OCI-LY7 (cell line): ENCODE measurements at regions not wholly inside any gene's neighbourhood (a gene's known extent, or its start where the extent isn't known, plus 50 kb on each side); places are given as distances from the start of the nearest gene placed in this dataset.

Experiments used
- BruUV-seq: library from RNA; stranded (reverse); fragments of 400-500 nt; replicated peaks from 2 replicates; lab custom pipeline; 2021; lab: Mats Ljungman, UMichigan
- CTCF ChIA-PET: fragments of 300-600 bp; sonication (Branson Sonifier 250); formaldehyde crosslinking; loops from one replicate; lab custom pipeline; 2022; ENCODE audit warnings: antibody characterized with exemption; ENCODE audit not compliant: unreplicated experiment; lab: Charles Lee
- POLR2A ChIA-PET: fragments of 300-600 bp; sonication (Branson Sonifier 250); formaldehyde crosslinking; loops from one replicate; lab custom pipeline; 2022; ENCODE audit warnings: antibody characterized with exemption; lab: Charles Lee
- DNase-seq: peaks from one replicate; pipeline ENCODE4 v3.0.0-alpha.2; 2015; ENCODE audit warnings: low spot score
- H2AFZ ChIP-seq: fragments of 200-600 bp; sonication (generic), shearing (Covaris generic); 2 replicates; pipeline ENCODE4 v1.6.1; 2014; ENCODE audit warnings: mild to moderate bottlenecking, antibody characterized with exemption, low read length, moderate library complexity
- H3K27ac ChIP-seq: fragments of 200-600 bp; sonication (generic); 2 replicates; pipeline ENCODE4 v1.5.1; 2014; ENCODE audit warnings: mixed run types, low read depth, mild to moderate bottlenecking, moderate library complexity, low read length, inconsistent platforms; ENCODE audit not compliant: poor library complexity, severe bottlenecking
- H3K36me3 ChIP-seq: fragments of 200-600 bp; sonication (generic); 2 replicates; pipeline ENCODE4 v1.6.1; 2014; ENCODE audit warnings: mild to moderate bottlenecking, antibody characterized with exemption, low read length, moderate library complexity, mixed read lengths; ENCODE audit not compliant: insufficient read depth
- H3K4me1 ChIP-seq: fragments of 200-600 bp; sonication (generic); 2 replicates; pipeline ENCODE4 v1.5.1; 2014; ENCODE audit warnings: mild to moderate bottlenecking, low read length; ENCODE audit not compliant: insufficient read depth, poor library complexity, severe bottlenecking
- H3K4me2 ChIP-seq: fragments of 200-600 bp; sonication (generic); 2 replicates; pipeline ENCODE4 v1.6.1; 2014; ENCODE audit warnings: mild to moderate bottlenecking, low read length
- H3K4me3 ChIP-seq: fragments of 200-600 bp; sonication (generic); 2 replicates; pipeline ENCODE4 v1.5.1; 2014; ENCODE audit warnings: mild to moderate bottlenecking, low read depth, low read length; ENCODE audit not compliant: poor library complexity, severe bottlenecking
- H3K79me2 ChIP-seq: fragments of 200-600 bp; sonication (generic); 2 replicates; pipeline ENCODE4 v1.6.1; 2016; ENCODE audit warnings: low read depth, mild to moderate bottlenecking, low read length, moderate library complexity, mixed read lengths; ENCODE audit not compliant: insufficient read depth
- H3K9me2 ChIP-seq: fragments of 200-600 bp; sonication (generic); 2 replicates; pipeline ENCODE4 v1.6.1; 2016; ENCODE audit warnings: mild to moderate bottlenecking, low read length, mixed read lengths; ENCODE audit not compliant: insufficient read depth
- H3K9me3 ChIP-seq: fragments of 200-600 bp; sonication (generic); 2 replicates; pipeline ENCODE4 v1.6.1; 2014; ENCODE audit warnings: mild to moderate bottlenecking, mixed run types, low read length, mixed read lengths
- H4K20me1 ChIP-seq: fragments of 200-600 bp; sonication (generic); 2 replicates; pipeline ENCODE4 v1.6.1; 2014; ENCODE audit warnings: mild to moderate bottlenecking, antibody characterized with exemption, low read length, moderate library complexity, mixed read lengths; ENCODE audit not compliant: insufficient read depth
- EZH2phosphoT487 ChIP-seq: fragments of 200-600 bp; sonication (generic); IDR thresholded peaks from 2 replicates; pipeline ENCODE4 v1.6.1; 2018; ENCODE audit warnings: low read depth, borderline replicate concordance, mild to moderate bottlenecking, mixed run types, antibody characterized with exemption, low read length, moderate library complexity, mixed read lengths
- intact Hi-C: fragments of 100-400 bp; cut with micrococcal nuclease; formaldehyde crosslinking; loops from one replicate; pipeline ENCODE4 v1.10.0; 2022; ENCODE audit not compliant: unreplicated experiment
- TF ChIP-seq, protein P1 (sequence below): fragments of 200-600 bp; sonication (generic); conservative IDR thresholded peaks from 2 replicates; pipeline ENCODE4 v1.5.1; 2014; ENCODE audit warnings: mild to moderate bottlenecking, antibody characterized with exemption, low read length, moderate library complexity, mixed read lengths

DNA sequence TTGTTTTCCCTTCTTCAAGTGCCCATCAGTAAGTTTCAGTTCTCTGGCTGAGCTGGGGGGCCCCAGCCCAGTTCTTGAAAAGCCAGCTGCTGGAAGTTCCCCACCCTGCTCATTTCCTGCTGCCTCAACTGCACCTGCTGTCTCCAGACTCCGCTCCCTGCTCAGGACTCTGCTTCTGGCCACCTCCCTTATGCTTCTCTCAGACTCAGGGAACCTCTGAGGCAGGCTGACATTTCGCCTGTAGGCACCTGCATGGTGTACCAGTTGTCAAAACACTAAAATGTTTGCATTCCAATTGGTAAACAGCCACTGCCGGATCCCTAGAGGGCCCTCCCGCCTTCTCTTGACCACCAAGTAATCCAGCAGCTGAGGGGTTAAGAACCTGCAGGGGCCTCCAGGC lies 136.5 kb upstream of the VRK1 start:
- CTCF ChIA-PET = no interaction called here
- no peaks in the 10 kb centered on the region for H3K79me2 ChIP-seq

DNA sequence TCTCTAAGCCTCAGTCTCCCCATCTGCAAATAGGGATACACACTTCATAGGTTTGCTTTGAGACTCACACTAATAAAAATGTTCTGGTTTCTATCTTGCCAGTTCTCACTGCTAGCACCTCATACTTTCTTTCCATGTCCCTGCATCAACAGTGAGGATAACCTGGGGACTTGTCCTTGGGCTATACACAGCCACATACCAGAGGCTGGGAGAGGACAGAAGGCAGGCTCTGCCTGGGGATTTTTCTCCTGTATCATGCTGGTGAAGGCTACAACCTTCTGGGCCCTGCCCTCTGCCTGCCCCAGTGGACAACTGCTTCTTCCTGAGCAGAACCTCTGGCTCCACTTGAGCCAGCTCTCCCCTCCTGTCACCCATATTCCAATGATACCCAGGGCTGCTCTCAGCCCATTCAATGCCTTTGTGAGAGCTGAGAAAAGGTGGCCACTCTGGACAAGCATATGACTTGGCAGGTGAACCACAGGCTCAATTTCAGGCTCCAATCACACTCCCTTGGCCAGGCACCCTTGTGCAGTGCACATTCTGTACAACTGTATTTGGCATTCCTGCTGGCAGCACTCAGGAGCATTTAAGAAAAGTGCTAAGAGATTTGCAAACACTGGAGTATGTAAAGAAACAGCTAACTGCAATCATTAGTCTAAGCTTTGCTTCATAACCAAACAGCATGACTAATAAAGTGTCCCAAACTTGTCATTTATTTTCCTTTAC lies 135.8 kb upstream of the VRK1 start:
- Histone ChIP-seq H3K27ac (no peak overlapping the region), H3K4me3 (no peak overlapping the region), H3K9me3 (no peaks in the 10 kb centered on the region), H3K36me3 (no peaks in the 10 kb centered on the region), H4K20me1 (no peaks in the 10 kb centered on the region), H2AFZ (no peak overlapping the region), H3K79me2 (no peaks in the 10 kb centered on the region), H3K9me2 (no peaks in the 10 kb centered on the region), H3K4me1 (no peaks in the 10 kb centered on the region), H3K4me2 (no peak overlapping the region)
- ChIA-PET POLR2A (no interaction called here), CTCF (no interaction called here)
- DNase-seq = no peak
- no TSS peak for BruUV-seq
- intact Hi-C loops = no loop called here
- TF ChIP-seq, protein P1, sequence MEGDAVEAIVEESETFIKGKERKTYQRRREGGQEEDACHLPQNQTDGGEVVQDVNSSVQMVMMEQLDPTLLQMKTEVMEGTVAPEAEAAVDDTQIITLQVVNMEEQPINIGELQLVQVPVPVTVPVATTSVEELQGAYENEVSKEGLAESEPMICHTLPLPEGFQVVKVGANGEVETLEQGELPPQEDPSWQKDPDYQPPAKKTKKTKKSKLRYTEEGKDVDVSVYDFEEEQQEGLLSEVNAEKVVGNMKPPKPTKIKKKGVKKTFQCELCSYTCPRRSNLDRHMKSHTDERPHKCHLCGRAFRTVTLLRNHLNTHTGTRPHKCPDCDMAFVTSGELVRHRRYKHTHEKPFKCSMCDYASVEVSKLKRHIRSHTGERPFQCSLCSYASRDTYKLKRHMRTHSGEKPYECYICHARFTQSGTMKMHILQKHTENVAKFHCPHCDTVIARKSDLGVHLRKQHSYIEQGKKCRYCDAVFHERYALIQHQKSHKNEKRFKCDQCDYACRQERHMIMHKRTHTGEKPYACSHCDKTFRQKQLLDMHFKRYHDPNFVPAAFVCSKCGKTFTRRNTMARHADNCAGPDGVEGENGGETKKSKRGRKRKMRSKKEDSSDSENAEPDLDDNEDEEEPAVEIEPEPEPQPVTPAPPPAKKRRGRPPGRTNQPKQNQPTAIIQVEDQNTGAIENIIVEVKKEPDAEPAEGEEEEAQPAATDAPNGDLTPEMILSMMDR = no peak
- TF ChIP-seq EZH2phosphoT487 = no peak

More for the DNA sequence above, 136.5 kb upstream of the VRK1 start:
- DNase-seq = peak; percentile 2
- Histone ChIP-seq H4K20me1 (no peaks in the 10 kb centered on the region), H3K4me2 (no peak overlapping the region), H3K9me3 (no peaks in the 10 kb centered on the region), H3K4me3 (no peak overlapping the region), H3K27ac (no peak overlapping the region), H3K4me1 (no peaks in the 10 kb centered on the region), H2AFZ (no peak overlapping the region), H3K36me3 (no peaks in the 10 kb centered on the region), H3K9me2 (no peaks in the 10 kb centered on the region)
- no peak for TF ChIP-seq EZH2phosphoT487
- TF ChIP-seq, protein P1 = no peak
- intact Hi-C loops = no loop called here
- BruUV-seq = no TSS peak
- POLR2A ChIA-PET = no interaction called here
